IMR-90 (cell line): ENCODE measurements at regions not wholly inside any gene's neighbourhood (a gene's known extent, or its start where the extent isn't known, plus 50 kb on each side); places are given as distances from the start of the nearest gene placed in this dataset.

ENCODE experiments used
- ATAC-seq: fragments of 200-7000 bp; cut with Tn5 transposase; 2 replicates; pipeline ENCODE4 v1.9.1; 2020; ENCODE audit warnings: low read depth, mild to moderate bottlenecking, moderate library complexity
- BruUV-seq: library from RNA; stranded (reverse); fragments of 400-500 nt; replicated peaks from 2 replicates; lab custom pipeline; 2021; lab: Mats Ljungman, UMichigan
- CTCF ChIA-PET: fragments of 300-600 bp; formaldehyde crosslinking; extraction: SDS; loops from one replicate; lab custom pipeline; 2021; ENCODE audit warnings: antibody characterized with exemption; lab: Yijun Ruan, JAX
- POLR2A ChIA-PET: fragments of 300-600 bp; sonication (Branson Sonifier 250); formaldehyde crosslinking; loops from one replicate; lab custom pipeline; 2022; ENCODE audit warnings: antibody characterized with exemption; ENCODE audit not compliant: unreplicated experiment; lab: Charles Lee
- DNase-seq: peaks from one replicate; pipeline ENCODE4 v3.0.0; 2013
- H2AFZ ChIP-seq: replicated peaks from 2 replicates; pipeline ENCODE3; 2013; ENCODE audit warnings: low read length, mild to moderate bottlenecking; ENCODE audit not compliant: poor library complexity
- H2AK5ac ChIP-seq: 2 replicates; pipeline ENCODE4 v1.6.1; 2013; ENCODE audit warnings: low read depth, low read length, inconsistent platforms
- H2AK9ac ChIP-seq: replicated peaks from 2 replicates; pipeline ENCODE3; 2013; ENCODE audit warnings: mild to moderate bottlenecking, low read depth, low read length, moderate library complexity; ENCODE audit not compliant: poor library complexity
- H2BK120ac ChIP-seq: 2 replicates; pipeline ENCODE4 v1.6.1; 2013; ENCODE audit warnings: low read depth, low read length, inconsistent platforms
- H2BK15ac ChIP-seq: 3 replicates; pipeline ENCODE4 v1.6.1; 2013; ENCODE audit warnings: low read depth, low read length, inconsistent platforms
- H2BK20ac ChIP-seq: 2 replicates; pipeline ENCODE4 v1.6.1; 2013; ENCODE audit warnings: low read depth, mild to moderate bottlenecking, inconsistent platforms, low read length, moderate library complexity
- H2BK5ac ChIP-seq: 2 replicates; pipeline ENCODE4 v1.6.1; 2013; ENCODE audit warnings: mild to moderate bottlenecking, low read depth, low read length, inconsistent platforms; ENCODE audit not compliant: poor library complexity, severe bottlenecking
- H3K14ac ChIP-seq: replicated peaks from 2 replicates; pipeline ENCODE4 v1.6.1; 2013; ENCODE audit warnings: low read depth, low read length, inconsistent platforms
- H3K18ac ChIP-seq: 2 replicates; pipeline ENCODE4 v1.6.1; 2013; ENCODE audit warnings: low read depth, low read length, control low read depth
- H3K23ac ChIP-seq: 2 replicates; pipeline ENCODE4 v1.6.1; 2013; ENCODE audit warnings: low read depth, low read length, inconsistent platforms
- H3K27ac ChIP-seq: 2 replicates; pipeline ENCODE4 v1.5.1; 2013; ENCODE audit warnings: mild to moderate bottlenecking, control low read depth, low read length; ENCODE audit not compliant: insufficient read depth
- H3K27me3 ChIP-seq: 2 replicates; pipeline ENCODE4 v1.6.1; 2013; ENCODE audit warnings: low read length; ENCODE audit not compliant: control insufficient read depth, insufficient read depth
- H3K36me3 ChIP-seq: 2 replicates; pipeline ENCODE4 v1.6.1; 2013; ENCODE audit warnings: low read length, mixed read lengths; ENCODE audit not compliant: control insufficient read depth, insufficient read depth
- H3K4ac ChIP-seq: 2 replicates; pipeline ENCODE4 v1.6.1; 2013; ENCODE audit warnings: low read depth, low read length, inconsistent platforms
- H3K4me1 ChIP-seq: 2 replicates; pipeline ENCODE4 v1.6.1; 2013; ENCODE audit warnings: low read length, mixed read lengths; ENCODE audit not compliant: control insufficient read depth, insufficient read depth
- H3K4me2 ChIP-seq: 2 replicates; pipeline ENCODE4 v1.6.1; 2013; ENCODE audit warnings: low read depth, mild to moderate bottlenecking, control low read depth, low read length, moderate library complexity
- H3K4me3 ChIP-seq: 2 replicates; pipeline ENCODE4 v1.5.1; 2013; ENCODE audit warnings: low read depth, mild to moderate bottlenecking, control low read depth, low read length, moderate library complexity; ENCODE audit not compliant: insufficient read depth
- H3K56ac ChIP-seq: 2 replicates; pipeline ENCODE4 v1.6.1; 2013; ENCODE audit warnings: low read length, inconsistent platforms; ENCODE audit not compliant: insufficient read depth; ENCODE audit errors: extremely low read depth
- H3K79me1 ChIP-seq, 2 experiments: 2 replicates each; pipeline ENCODE4 v1.6.1; 2013; ENCODE audit warnings: low read length in 2 of 2, inconsistent platforms in 1 of 2, low read depth in 1 of 2
- H3K9ac ChIP-seq: 2 replicates; pipeline ENCODE4 v1.6.1; 2013; ENCODE audit warnings: low read depth, low read length, control low read depth
- H3K9me1 ChIP-seq: 2 replicates; pipeline ENCODE4 v1.6.1; 2013; ENCODE audit warnings: low read length, inconsistent platforms; ENCODE audit not compliant: insufficient read depth
- H3K9me3 ChIP-seq: 2 replicates; pipeline ENCODE4 v1.6.1; 2013; ENCODE audit warnings: low read length; ENCODE audit not compliant: control insufficient read depth, insufficient read depth
- H4K20me1 ChIP-seq: 2 replicates; pipeline ENCODE4 v1.6.1; 2013; ENCODE audit warnings: low read length, inconsistent platforms; ENCODE audit not compliant: insufficient read depth
- H4K5ac ChIP-seq: 2 replicates; pipeline ENCODE4 v1.6.1; 2013; ENCODE audit warnings: mild to moderate bottlenecking, low read depth, low read length, control low read depth
- H4K8ac ChIP-seq, 2 experiments: 2 replicates each; pipeline ENCODE4 v1.6.1; 2013; ENCODE audit warnings: low read depth in 2 of 2, low read length in 2 of 2, control low read depth in 1 of 2, inconsistent platforms in 1 of 2
- H4K91ac ChIP-seq: 2 replicates; pipeline ENCODE4 v1.6.1; 2013; ENCODE audit warnings: low read depth, low read length, inconsistent platforms; ENCODE audit not compliant: insufficient read depth
- CEBPB ChIP-seq: IDR thresholded peaks from 2 replicates; pipeline ENCODE4 v1.6.1; 2012; ENCODE audit warnings: low read depth, low read length, improper control_type of control experiment
- FOS ChIP-seq: fragments of 150-350 bp; IDR thresholded peaks from 2 replicates; pipeline ENCODE4 v1.6.1; 2016; ENCODE audit warnings: low read depth, low read length
- USF2 ChIP-seq: fragments of 150-350 bp; IDR thresholded peaks from 2 replicates; pipeline ENCODE4 v1.6.1; 2017; ENCODE audit warnings: mild to moderate bottlenecking, antibody characterized with exemption, low read length, low read depth
- WGBS, 2 experiments: methylation state at CpG; one replicate each; pipeline versions ENCODE4 v1.1.5 to v1.1.7; 2013; ENCODE audit warnings: missing lambda C conversion rate in 2 of 2; ENCODE audit not compliant: insufficient read length in 1 of 2; ENCODE audit errors: extremely low coverage in 2 of 2; 5-methylcytosine and 5-hydroxymethylcytosine counted together
- dilution Hi-C: fragments of 300-500 bp; cut with HindIII; formaldehyde crosslinking; loops from one replicate; pipeline ENCODE4 v1.14.3; 2018; ENCODE audit warnings: low sequenced_read_pairs; ENCODE audit not compliant: unreplicated experiment
- in situ Hi-C: fragments of 300-500 bp; cut with MboI; formaldehyde crosslinking; loops from 3 replicates; pipeline ENCODE4 v1.14.3; 2019; ENCODE audit warnings: low sequenced_read_pairs, inconsistent platforms, mixed read lengths
- intact Hi-C: fragments of 100-400 bp; cut with micrococcal nuclease; formaldehyde crosslinking; loops from 2 replicates; pipeline ENCODE4 v1.10.0; 2022
- TF ChIP-seq, protein P1 (sequence below): conservative IDR thresholded peaks from 2 replicates; pipeline ENCODE4 v1.5.1; 2012; ENCODE audit warnings: mild to moderate bottlenecking, low read depth, low read length, improper control_type of control experiment

DNA sequence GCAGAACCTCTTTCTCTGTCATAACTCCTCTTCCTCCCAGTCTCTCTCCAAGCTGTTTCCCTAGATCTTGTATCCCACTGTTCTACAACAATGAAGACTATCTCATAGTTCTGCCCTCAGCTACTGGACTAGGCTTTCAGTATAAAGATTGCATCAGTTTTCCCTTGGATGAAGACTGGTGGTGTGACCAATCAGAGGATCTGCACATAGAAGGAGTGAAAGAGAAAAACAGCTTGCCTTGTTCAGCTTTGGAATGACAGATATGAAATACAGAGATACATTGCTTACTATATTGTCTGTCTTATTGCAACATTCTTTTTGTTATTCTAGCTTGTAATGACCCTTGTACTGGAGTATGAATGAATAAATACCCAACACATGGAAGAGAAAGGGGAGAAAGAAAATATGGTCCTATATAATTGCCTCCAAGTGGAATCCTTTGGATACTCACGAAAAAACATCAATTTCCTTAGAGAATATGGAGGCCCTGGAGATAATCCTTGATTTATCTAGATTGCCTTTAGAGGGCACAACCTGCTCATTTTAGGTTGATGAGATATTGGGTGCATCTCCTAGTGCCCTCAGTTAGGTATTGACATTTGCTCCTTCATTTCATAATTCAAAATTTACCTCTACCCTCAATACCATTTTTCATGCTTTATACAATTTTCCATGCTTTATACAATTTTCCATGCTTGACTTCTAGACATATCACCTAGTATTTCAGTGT, 395.8 kb downstream of the NAF1 start:
- TF ChIP-seq, protein P1, sequence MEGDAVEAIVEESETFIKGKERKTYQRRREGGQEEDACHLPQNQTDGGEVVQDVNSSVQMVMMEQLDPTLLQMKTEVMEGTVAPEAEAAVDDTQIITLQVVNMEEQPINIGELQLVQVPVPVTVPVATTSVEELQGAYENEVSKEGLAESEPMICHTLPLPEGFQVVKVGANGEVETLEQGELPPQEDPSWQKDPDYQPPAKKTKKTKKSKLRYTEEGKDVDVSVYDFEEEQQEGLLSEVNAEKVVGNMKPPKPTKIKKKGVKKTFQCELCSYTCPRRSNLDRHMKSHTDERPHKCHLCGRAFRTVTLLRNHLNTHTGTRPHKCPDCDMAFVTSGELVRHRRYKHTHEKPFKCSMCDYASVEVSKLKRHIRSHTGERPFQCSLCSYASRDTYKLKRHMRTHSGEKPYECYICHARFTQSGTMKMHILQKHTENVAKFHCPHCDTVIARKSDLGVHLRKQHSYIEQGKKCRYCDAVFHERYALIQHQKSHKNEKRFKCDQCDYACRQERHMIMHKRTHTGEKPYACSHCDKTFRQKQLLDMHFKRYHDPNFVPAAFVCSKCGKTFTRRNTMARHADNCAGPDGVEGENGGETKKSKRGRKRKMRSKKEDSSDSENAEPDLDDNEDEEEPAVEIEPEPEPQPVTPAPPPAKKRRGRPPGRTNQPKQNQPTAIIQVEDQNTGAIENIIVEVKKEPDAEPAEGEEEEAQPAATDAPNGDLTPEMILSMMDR: no peak
- TF ChIP-seq CEBPB: no peak
- no peak for TF ChIP-seq FOS
- TF ChIP-seq USF2: no peak
- Histone ChIP-seq H2AK5ac (no peak overlapping the region), H2AK9ac (no peak overlapping the region), H3K27me3 (no peaks in the 10 kb centered on the region), H3K14ac (no peak overlapping the region), H3K4me1 (no peaks in the 10 kb centered on the region), H2BK5ac (no peak overlapping the region), H3K18ac (no peak overlapping the region), H4K8ac (no peak overlapping the region), H3K23ac (no peak overlapping the region), H3K9ac (no peak overlapping the region), H3K9me3 (peaks cover 4% of the 10 kb centered on the region; the same call in 1 of the 2 replicates), H4K5ac (no peak overlapping the region), H3K36me3 (no peaks in the 10 kb centered on the region), H2AFZ (no peak overlapping the region), H3K56ac (no peak overlapping the region), H3K4me3 (no peak overlapping the region), H2BK120ac (no peak overlapping the region), H3K9me1 (no peaks in the 10 kb centered on the region), H4K20me1 (no peaks in the 10 kb centered on the region), H2BK20ac (no peak overlapping the region), H3K4me2 (no peak overlapping the region), H4K91ac (no peak overlapping the region), H3K79me1 (no peaks in the 10 kb centered on the region), H3K27ac (no peak overlapping the region), H2BK15ac (no peak overlapping the region), H3K4ac (no peak overlapping the region)
- POLR2A ChIA-PET: no interaction called here
- in situ Hi-C loops (no loop called here), intact Hi-C loops (no loop called here), dilution Hi-C loops (no loop called here)
- BruUV-seq: no TSS peak
- no peak for ATAC-seq
- CTCF ChIA-PET: no interaction called here
- DNase-seq: no peak
- no CpG with 5 or more reads among the region's 1 CpG for WGBS, 2 experiments
